ENCODE measurements at regions not wholly inside any gene's neighbourhood (a gene's known extent, or its start where the extent isn't known, plus 50 kb on each side); places are given as distances from the start of the nearest gene placed in this dataset.
"Not testable (repeated sequence)": the region's sequence is repeated elsewhere in the genome, so short reads cannot be mapped to it uniquely, and the experiment has no call there.

- intact Hi-C loops (cut with DNase I) = no loop called here
- H3K27ac ChIP-seq = no peak overlapping the region
- TF ChIP-seq, protein P1, sequence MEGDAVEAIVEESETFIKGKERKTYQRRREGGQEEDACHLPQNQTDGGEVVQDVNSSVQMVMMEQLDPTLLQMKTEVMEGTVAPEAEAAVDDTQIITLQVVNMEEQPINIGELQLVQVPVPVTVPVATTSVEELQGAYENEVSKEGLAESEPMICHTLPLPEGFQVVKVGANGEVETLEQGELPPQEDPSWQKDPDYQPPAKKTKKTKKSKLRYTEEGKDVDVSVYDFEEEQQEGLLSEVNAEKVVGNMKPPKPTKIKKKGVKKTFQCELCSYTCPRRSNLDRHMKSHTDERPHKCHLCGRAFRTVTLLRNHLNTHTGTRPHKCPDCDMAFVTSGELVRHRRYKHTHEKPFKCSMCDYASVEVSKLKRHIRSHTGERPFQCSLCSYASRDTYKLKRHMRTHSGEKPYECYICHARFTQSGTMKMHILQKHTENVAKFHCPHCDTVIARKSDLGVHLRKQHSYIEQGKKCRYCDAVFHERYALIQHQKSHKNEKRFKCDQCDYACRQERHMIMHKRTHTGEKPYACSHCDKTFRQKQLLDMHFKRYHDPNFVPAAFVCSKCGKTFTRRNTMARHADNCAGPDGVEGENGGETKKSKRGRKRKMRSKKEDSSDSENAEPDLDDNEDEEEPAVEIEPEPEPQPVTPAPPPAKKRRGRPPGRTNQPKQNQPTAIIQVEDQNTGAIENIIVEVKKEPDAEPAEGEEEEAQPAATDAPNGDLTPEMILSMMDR (IDR thresholded peaks at IDR 0.05) = no peak
- no peak for TF ChIP-seq POLR2A (IDR thresholded peaks at IDR 0.05)
- no peak overlapping the region for H3K4me3 ChIP-seq (replicated peaks in 1 of 3)
- DNase-seq = no peak
- 60 to 84% methylated on average over 1 of the region's 1 CpG for WGBS, 2 donors
- H3K36me3 ChIP-seq = no peaks in the 10 kb centered on the region
- H3K9me3 ChIP-seq = no peaks in the 10 kb centered on the region
- H3K27me3 ChIP-seq = no peaks in the 10 kb centered on the region
- H3K4me1 ChIP-seq = no peaks in the 10 kb centered on the region
These were observed 310.5 kb downstream of the PTGER3 start for GRCh38 chr1:70737125-70737524.

GRCh38 chr1:70738624-70739023, 309.0 kb downstream of the PTGER3 start:
- H3K36me3 ChIP-seq = no peaks in the 10 kb centered on the region
- DNase-seq = no peak
- TF ChIP-seq POLR2A (IDR thresholded peaks at IDR 0.05) = no peak
- TF ChIP-seq, protein P1 (IDR thresholded peaks at IDR 0.05) = no peak
- intact Hi-C loops (cut with DNase I) = no loop called here
- H3K4me1 ChIP-seq = no peaks in the 10 kb centered on the region
- WGBS, 2 donors = 58 to 64% methylated on average over 3 of the region's 3 CpGs
- H3K27ac ChIP-seq = no peak overlapping the region
- H3K9me3 ChIP-seq = no peaks in the 10 kb centered on the region
- no peaks in the 10 kb centered on the region for H3K27me3 ChIP-seq
- H3K4me3 ChIP-seq (replicated peaks in 1 of 3) = no peak overlapping the region

- no peaks in the 10 kb centered on the region for H3K9me3 ChIP-seq
- no peaks in the 10 kb centered on the region for H3K4me1 ChIP-seq
These were observed 302.4 kb downstream of the PTGER3 start for GRCh38 chr1:70745199-70745598.

GRCh38 chr1:70746062-70746461, 301.6 kb downstream of the PTGER3 start:
- WGBS, 2 donors = 91 to 98% methylated on average over 1 of the region's 1 CpG
- H3K27me3 ChIP-seq; H3K4me3 ChIP-seq (replicated peaks in 1 of 3); intact Hi-C loops (cut with DNase I); H3K4me1 ChIP-seq; DNase-seq; H3K27ac ChIP-seq; H3K9me3 ChIP-seq; H3K36me3 ChIP-seq: not testable (repeated sequence)

More at GRCh38 chr1:70745199-70745598, 302.4 kb downstream of the PTGER3 start:
- no peak for DNase-seq
- Histone ChIP-seq H3K27me3 (no peaks in the 10 kb centered on the region), H3K27ac (no peak overlapping the region), H3K36me3 (no peaks in the 10 kb centered on the region), H3K4me3 (replicated peaks in 1 of 3) (no peak overlapping the region)
- WGBS, 2 donors = 65 to 69% methylated on average over 4 of the region's 4 CpGs
- intact Hi-C loops (cut with DNase I) = no loop called here
- no peak for TF ChIP-seq POLR2A (IDR thresholded peaks at IDR 0.05)
- TF ChIP-seq, protein P1 (IDR thresholded peaks at IDR 0.05) = no peak

- 59 to 74% methylated on average over 1 of the region's 1 CpG for WGBS, 2 donors
- DNase-seq; H3K4me1 ChIP-seq; H3K27ac ChIP-seq; intact Hi-C loops (cut with DNase I); H3K9me3 ChIP-seq; H3K4me3 ChIP-seq (replicated peaks in 1 of 3); H3K36me3 ChIP-seq; H3K27me3 ChIP-seq: not testable (repeated sequence)
These were observed 300.5 kb downstream of the PTGER3 start for GRCh38 chr1:70747123-70747522.

DNA sequence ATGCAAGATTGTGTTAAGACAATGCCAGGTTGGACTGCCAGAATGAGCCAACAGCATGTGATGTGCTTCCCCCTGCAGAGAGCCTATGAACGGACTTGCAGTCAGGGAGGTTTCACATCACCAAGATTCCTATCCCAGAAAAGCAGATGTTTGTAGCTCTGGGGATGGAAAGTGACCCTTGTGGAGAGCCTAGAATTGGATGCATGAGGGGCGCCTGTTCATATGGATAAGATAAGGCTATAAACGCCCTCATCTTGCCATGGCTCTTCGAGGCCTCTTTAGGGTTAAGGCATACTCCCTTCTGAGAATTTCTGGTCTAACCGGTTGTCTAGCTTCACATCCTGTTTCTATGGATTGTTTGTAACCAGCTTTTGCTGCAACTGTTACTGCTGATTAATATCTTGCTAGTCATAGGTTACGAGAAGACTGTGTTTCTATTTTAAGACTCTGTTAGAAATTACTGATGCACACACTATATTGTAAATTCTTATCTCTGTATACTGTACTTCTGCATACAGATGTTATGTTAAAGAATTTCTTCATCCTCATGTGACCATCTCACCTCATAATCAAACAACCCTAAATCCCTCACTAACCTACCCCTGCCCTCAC, 295.8 kb downstream of the PTGER3 start:
- DNase-seq; H3K4me1 ChIP-seq; H3K27ac ChIP-seq; intact Hi-C loops (cut with DNase I); H3K4me3 ChIP-seq (replicated peaks in 1 of 3); H3K36me3 ChIP-seq; H3K27me3 ChIP-seq; H3K9me3 ChIP-seq: not testable (repeated sequence)
- WGBS, 2 donors = 70 to 79% methylated on average over 6 of the region's 6 CpGs

- intact Hi-C loops (cut with DNase I) = no loop called here
- Histone ChIP-seq H3K4me3 (replicated peaks in 1 of 3) (no peak overlapping the region), H3K4me1 (no peaks in the 10 kb centered on the region), H3K36me3 (no peaks in the 10 kb centered on the region), H3K27ac (no peak overlapping the region), H3K9me3 (no peaks in the 10 kb centered on the region), H3K27me3 (no peaks in the 10 kb centered on the region)
- TF ChIP-seq POLR2A (IDR thresholded peaks at IDR 0.05) = no peak
- TF ChIP-seq, protein P1 (IDR thresholded peaks at IDR 0.05) = no peak
- DNase-seq = no peak
- WGBS, 2 donors = 83 to 89% methylated on average over 4 of the region's 4 CpGs
These were observed 292.9 kb downstream of the PTGER3 start for GRCh38 chr1:70754701-70755100.

Measured in thyroid gland (tissue), 4 donors.